Osteocyte (in vitro differentiated cells): ENCODE measurements at regions not wholly inside any gene's neighbourhood (a gene's known extent, or its start where the extent isn't known, plus 50 kb on each side); places are given as distances from the start of the nearest gene placed in this dataset.

ENCODE experiments used
- DNase-seq: peaks from one replicate; pipeline ENCODE4 v3.0.0; 2021; ENCODE audit warnings: mixed read lengths; ENCODE audit not compliant: unreplicated experiment; ENCODE audit errors: extremely low spot score
- H3K27ac Mint-ChIP-seq: one replicate; pipeline ENCODE4 v1.8.0; 2021; ENCODE audit warnings: mild to moderate bottlenecking, mixed read lengths; ENCODE audit not compliant: unreplicated experiment
- H3K27me3 Mint-ChIP-seq: one replicate; pipeline ENCODE4 v1.8.0; 2021; ENCODE audit warnings: mixed read lengths; ENCODE audit not compliant: unreplicated experiment
- H3K36me3 Mint-ChIP-seq: one replicate; pipeline ENCODE4 v1.8.0; 2021; ENCODE audit warnings: mixed read lengths; ENCODE audit not compliant: unreplicated experiment
- H3K4me1 Mint-ChIP-seq: one replicate; pipeline ENCODE4 v1.8.0; 2021; ENCODE audit warnings: mixed read lengths; ENCODE audit not compliant: unreplicated experiment
- H3K4me3 Mint-ChIP-seq: one replicate; pipeline ENCODE4 v1.8.0; 2021; ENCODE audit warnings: mild to moderate bottlenecking, moderate library complexity, mixed read lengths; ENCODE audit not compliant: unreplicated experiment
- H3K9me3 Mint-ChIP-seq: one replicate; pipeline ENCODE4 v1.8.0; 2021; ENCODE audit warnings: mixed read lengths; ENCODE audit not compliant: unreplicated experiment
- TF ChIP-seq, protein P1 (sequence below): fragments of 200-600 bp; sonication (generic); IDR thresholded peaks from 2 replicates; pipeline ENCODE4 v1.5.0; 2021; ENCODE audit warnings: antibody characterized with exemption, mild to moderate bottlenecking, moderate library complexity

DNA sequence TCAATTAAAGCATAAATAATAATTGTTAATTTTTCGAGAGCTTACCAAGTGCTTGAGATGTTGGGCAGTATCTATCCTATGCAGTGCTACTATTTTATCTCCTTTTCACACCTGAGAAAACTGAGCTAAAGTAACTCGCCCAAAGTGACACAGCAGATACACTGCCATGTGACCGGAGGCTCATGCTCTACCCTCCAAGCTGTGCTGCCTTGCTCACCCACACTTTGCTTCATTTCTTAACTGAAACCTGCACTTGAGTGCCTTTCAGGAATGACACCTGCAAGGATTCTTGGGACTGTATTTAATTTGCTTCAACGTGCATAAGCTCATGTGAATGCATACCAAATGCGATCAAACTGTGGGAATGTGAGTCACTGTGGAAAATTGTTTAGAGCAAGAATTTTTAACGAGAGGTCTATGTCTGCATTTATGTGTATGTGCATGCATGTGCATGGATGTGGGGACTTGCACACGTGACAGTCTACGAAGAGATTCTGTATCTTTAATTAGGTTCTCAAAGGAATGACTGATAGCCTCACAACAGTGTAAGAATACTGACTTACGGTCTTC, 119.2 kb downstream of the ADCYAP1R1 start:
- H3K4me1 Mint-ChIP-seq: no peaks in the 10 kb centered on the region
- TF ChIP-seq, protein P1, sequence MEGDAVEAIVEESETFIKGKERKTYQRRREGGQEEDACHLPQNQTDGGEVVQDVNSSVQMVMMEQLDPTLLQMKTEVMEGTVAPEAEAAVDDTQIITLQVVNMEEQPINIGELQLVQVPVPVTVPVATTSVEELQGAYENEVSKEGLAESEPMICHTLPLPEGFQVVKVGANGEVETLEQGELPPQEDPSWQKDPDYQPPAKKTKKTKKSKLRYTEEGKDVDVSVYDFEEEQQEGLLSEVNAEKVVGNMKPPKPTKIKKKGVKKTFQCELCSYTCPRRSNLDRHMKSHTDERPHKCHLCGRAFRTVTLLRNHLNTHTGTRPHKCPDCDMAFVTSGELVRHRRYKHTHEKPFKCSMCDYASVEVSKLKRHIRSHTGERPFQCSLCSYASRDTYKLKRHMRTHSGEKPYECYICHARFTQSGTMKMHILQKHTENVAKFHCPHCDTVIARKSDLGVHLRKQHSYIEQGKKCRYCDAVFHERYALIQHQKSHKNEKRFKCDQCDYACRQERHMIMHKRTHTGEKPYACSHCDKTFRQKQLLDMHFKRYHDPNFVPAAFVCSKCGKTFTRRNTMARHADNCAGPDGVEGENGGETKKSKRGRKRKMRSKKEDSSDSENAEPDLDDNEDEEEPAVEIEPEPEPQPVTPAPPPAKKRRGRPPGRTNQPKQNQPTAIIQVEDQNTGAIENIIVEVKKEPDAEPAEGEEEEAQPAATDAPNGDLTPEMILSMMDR: no peak
- no peaks in the 10 kb centered on the region for H3K9me3 Mint-ChIP-seq
- H3K4me3 Mint-ChIP-seq: no peak overlapping the region
- peaks cover 6% of the 10 kb centered on the region for H3K27me3 Mint-ChIP-seq
- no peaks in the 10 kb centered on the region for H3K36me3 Mint-ChIP-seq
- no peak for DNase-seq
- no peak overlapping the region for H3K27ac Mint-ChIP-seq
